RWPE2 (cell line): ENCODE measurements at regions not wholly inside any gene's neighbourhood (a gene's known extent, or its start where the extent isn't known, plus 50 kb on each side); places are given as distances from the start of the nearest gene placed in this dataset.
"Not testable (repeated sequence)": the region's sequence is repeated elsewhere in the genome, so short reads cannot be mapped to it uniquely, and the experiment has no call there.

ENCODE experiments used
- ATAC-seq: fragments of 200-7000 bp; cut with Tn5 transposase; 3 replicates; pipeline ENCODE4 v1.9.1; 2021; ENCODE audit warnings: low read depth
- DNase-seq: peaks from one replicate; pipeline ENCODE4 v3.0.0-alpha.2; 2020; ENCODE audit warnings: low spot score
- H3K27ac ChIP-seq: fragments of 450-650 bp; 2 replicates; pipeline ENCODE4 v1.5.1; 2017; ENCODE audit warnings: mild to moderate bottlenecking; ENCODE audit not compliant: poor library complexity, severe bottlenecking
- H3K27me3 ChIP-seq: fragments of 250-450 bp; sonication (Bioruptor Pico); 2 replicates; pipeline ENCODE4 v1.5.1; 2021; ENCODE audit warnings: mild to moderate bottlenecking, moderate library complexity; ENCODE audit not compliant: insufficient read depth, poor library complexity, severe bottlenecking
- H3K36me3 ChIP-seq: fragments of 250-450 bp; sonication (Bioruptor Pico); 2 replicates; pipeline ENCODE4 v1.5.1; 2020; ENCODE audit warnings: low read depth, mild to moderate bottlenecking, moderate library complexity
- H3K4me1 ChIP-seq: fragments of 250-450 bp; sonication (Bioruptor Pico); 2 replicates; pipeline ENCODE4 v1.5.1; 2021; ENCODE audit warnings: mild to moderate bottlenecking, moderate library complexity; ENCODE audit not compliant: insufficient read depth, poor library complexity, severe bottlenecking
- H3K4me3 ChIP-seq: fragments of 250-450 bp; sonication (Bioruptor Pico); 2 replicates; pipeline ENCODE4 v1.5.1; 2021; ENCODE audit warnings: mild to moderate bottlenecking, moderate library complexity; ENCODE audit not compliant: severe bottlenecking
- H3K9me3 ChIP-seq: fragments of 250-450 bp; sonication (Bioruptor Pico); 2 replicates; pipeline ENCODE4 v1.5.1; 2021; ENCODE audit warnings: mild to moderate bottlenecking, moderate library complexity; ENCODE audit not compliant: severe bottlenecking
- CTCF ChIP-seq: fragments of 450-650 bp; IDR thresholded peaks from one replicate; pipeline ENCODE4 v1.5.1; 2017; ENCODE audit warnings: mild to moderate bottlenecking, moderate library complexity; ENCODE audit not compliant: poor library complexity, severe bottlenecking

DNA sequence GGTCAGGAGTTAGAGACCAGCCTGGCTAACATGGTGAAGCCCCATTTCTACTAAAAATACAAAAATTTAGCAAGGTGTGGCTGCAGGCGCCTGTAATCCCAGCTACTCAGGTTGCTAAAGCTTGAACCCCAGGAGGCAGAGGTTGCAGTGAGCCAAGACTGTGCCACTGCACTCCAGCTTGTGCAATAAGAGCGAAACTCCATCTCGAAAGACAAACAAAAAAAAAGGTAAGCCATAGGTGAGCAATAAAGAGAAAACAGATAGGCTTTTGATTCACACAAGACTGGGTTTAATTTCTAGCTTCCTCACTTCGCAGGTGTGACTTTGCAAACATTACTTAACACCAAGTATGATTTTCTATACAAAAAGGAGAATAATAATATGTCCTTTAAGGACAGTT lies 72.3 kb upstream of the ACBD5 start:
- H3K27ac ChIP-seq: no peak overlapping the region
- no peak overlapping the region for H3K4me3 ChIP-seq
- H3K27me3 ChIP-seq: no peaks in the 10 kb centered on the region
- no peaks in the 10 kb centered on the region for H3K9me3 ChIP-seq
- DNase-seq (no peak), ATAC-seq (no peak)
- no peak for TF ChIP-seq CTCF
- no peaks in the 10 kb centered on the region for H3K36me3 ChIP-seq
- no peaks in the 10 kb centered on the region for H3K4me1 ChIP-seq

GRCh38 chr10:27311809-27312208 lies 71.2 kb upstream of the ACBD5 start:
- H3K27ac ChIP-seq, H3K27me3 ChIP-seq, DNase-seq, H3K9me3 ChIP-seq, H3K4me1 ChIP-seq, ATAC-seq, H3K36me3 ChIP-seq, H3K4me3 ChIP-seq: not testable (repeated sequence)

GRCh38 chr10:27298522-27298850 lies 57.9 kb upstream of the ACBD5 start:
- H3K9me3 ChIP-seq, H3K4me1 ChIP-seq, H3K4me3 ChIP-seq, ATAC-seq, H3K27me3 ChIP-seq, DNase-seq, H3K27ac ChIP-seq, H3K36me3 ChIP-seq: not testable (repeated sequence)

DNA sequence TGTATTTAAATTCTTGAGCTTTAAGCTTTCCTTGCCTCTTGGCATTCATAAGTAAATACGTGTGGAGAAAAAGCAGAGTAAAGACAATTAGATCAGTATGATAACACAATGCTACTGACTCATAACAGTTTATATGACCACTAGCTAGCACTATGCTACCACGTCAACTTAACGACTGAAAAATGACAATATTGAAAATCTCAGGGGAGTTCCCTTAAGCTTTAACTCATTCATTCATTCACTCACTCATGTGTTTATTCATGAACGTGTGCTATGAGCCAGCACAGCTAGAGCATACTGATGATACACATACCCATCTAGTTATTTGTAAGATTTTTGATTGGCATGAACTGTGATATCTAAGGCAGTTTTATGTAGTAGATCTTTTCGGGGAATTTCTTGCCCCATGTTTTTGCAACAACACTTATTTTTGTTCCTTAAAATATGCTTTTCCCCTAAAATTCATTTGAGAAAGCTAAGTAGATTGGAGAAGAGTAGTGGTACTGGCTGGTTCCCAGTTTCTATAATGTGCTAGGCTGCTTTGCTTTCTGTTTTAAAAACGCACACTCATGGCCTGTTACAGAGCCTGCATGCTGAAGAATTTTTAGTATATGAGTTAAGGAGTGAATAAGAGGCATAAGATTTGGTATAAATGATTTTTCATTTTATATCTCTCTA lies 57.4 kb upstream of the ACBD5 start:
- Histone ChIP-seq H3K36me3 (no peaks in the 10 kb centered on the region), H3K4me3 (no peak overlapping the region), H3K27ac (no peak overlapping the region), H3K27me3 (no peaks in the 10 kb centered on the region), H3K4me1 (no peaks in the 10 kb centered on the region), H3K9me3 (no peaks in the 10 kb centered on the region)
- TF ChIP-seq CTCF: no peak
- ATAC-seq (no peak), DNase-seq (no peak)

- not testable (repeated sequence) for H3K36me3 ChIP-seq, H3K9me3 ChIP-seq, H3K27ac ChIP-seq, DNase-seq, H3K4me3 ChIP-seq, H3K4me1 ChIP-seq, H3K27me3 ChIP-seq, ATAC-seq
These were observed 55.7 kb upstream of the ACBD5 start for GRCh38 chr10:27296285-27296684.

GRCh38 chr10:27291253-27291895 lies 50.8 kb upstream of the ACBD5 start:
- not testable (repeated sequence) for ATAC-seq, H3K27me3 ChIP-seq, DNase-seq, H3K4me3 ChIP-seq, H3K9me3 ChIP-seq, H3K36me3 ChIP-seq, H3K4me1 ChIP-seq, H3K27ac ChIP-seq
